K562 (cell line): ENCODE measurements at regions not wholly inside any gene's neighbourhood (a gene's known extent, or its start where the extent isn't known, plus 50 kb on each side); places are given as distances from the start of the nearest gene placed in this dataset.

Experiments used
- CBFB ChIP-seq: sonication (generic); formaldehyde crosslinking; IDR thresholded peaks from 2 replicates; pipeline ENCODE4 v1.4.0; 2020; ENCODE audit warnings: mild to moderate bottlenecking, missing genetic modification reagents
- HDAC6 ChIP-seq: IDR thresholded peaks from 2 replicates; pipeline ENCODE4 v1.6.1; 2012; ENCODE audit warnings: low read depth, mild to moderate bottlenecking, control low read depth, inconsistent platforms, low read length, moderate library complexity
- RBM39 ChIP-seq: fragments of 200-400 bp; formaldehyde crosslinking; optimal IDR thresholded peaks from 2 replicates; pipeline ENCODE3; 2018; ENCODE audit warnings: low read depth, low read length
- ZNF143 ChIP-seq: sonication (generic); formaldehyde crosslinking; IDR thresholded peaks from 2 replicates; pipeline ENCODE4 v1.9.0; 2022; ENCODE audit warnings: mild to moderate bottlenecking, missing genetic modification reagents
- ZNF232 ChIP-seq: sonication (generic); formaldehyde crosslinking; IDR thresholded peaks from 2 replicates; pipeline ENCODE4 v1.8.0; 2022; ENCODE audit warnings: mild to moderate bottlenecking, missing genetic modification reagents
- ZNF3 ChIP-seq: fragments of 250-450 bp; sonication (Bioruptor Pico); IDR thresholded peaks from 2 replicates; pipeline ENCODE4 v1.5.0; 2021; ENCODE audit warnings: mild to moderate bottlenecking, moderate library complexity
- TF ChIP-seq, protein P1 (sequence below), 3 experiments: IDR thresholded peaks in 2 of 3; conservative IDR thresholded peaks in 1 of 3; 2 replicates each; pipeline ENCODE4 v1.5.1; 2011 to 2012; ENCODE audit warnings: low read length in 3 of 3, mild to moderate bottlenecking in 3 of 3, control low read depth in 2 of 3, improper control_type of control experiment in 1 of 3, inconsistent platforms in 1 of 3, low read depth in 1 of 3, mixed read lengths in 1 of 3, moderate library complexity in 1 of 3; ENCODE audit not compliant: insufficient read depth in 2 of 3
- TF ChIP-seq, protein P2 (sequence below): sonication (generic); formaldehyde crosslinking; IDR thresholded peaks from 2 replicates; pipeline ENCODE4 v1.8.1; 2023; ENCODE audit warnings: mild to moderate bottlenecking, missing genetic modification reagents, moderate library complexity
- TF ChIP-seq, protein P3 (sequence below): fragments of 450-650 bp; IDR thresholded peaks from 2 replicates; pipeline ENCODE4 v1.6.1; 2016; ENCODE audit warnings: borderline replicate concordance

DNA sequence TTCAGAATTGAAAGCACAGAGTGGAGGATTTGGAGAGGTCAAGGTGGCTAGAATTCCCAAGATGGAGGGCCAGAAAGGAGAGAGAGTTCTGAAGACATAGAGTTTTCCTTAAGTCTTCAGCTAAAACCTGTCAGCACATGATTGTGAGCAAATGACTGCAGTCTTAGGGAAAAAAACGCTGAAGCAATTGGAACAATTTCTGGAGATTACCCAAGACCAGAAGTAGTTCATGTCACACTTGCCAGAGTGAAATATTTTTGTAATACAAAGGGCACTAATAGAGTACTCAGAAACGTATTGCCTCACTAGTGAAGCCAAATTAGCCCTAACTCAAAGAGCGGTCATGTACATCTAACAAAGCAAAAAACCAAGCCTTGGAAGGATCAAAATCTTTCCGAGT is 541.3 kb upstream of the MARCKS start:
- no peak for TF ChIP-seq ZNF3
- TF ChIP-seq, protein P1, sequence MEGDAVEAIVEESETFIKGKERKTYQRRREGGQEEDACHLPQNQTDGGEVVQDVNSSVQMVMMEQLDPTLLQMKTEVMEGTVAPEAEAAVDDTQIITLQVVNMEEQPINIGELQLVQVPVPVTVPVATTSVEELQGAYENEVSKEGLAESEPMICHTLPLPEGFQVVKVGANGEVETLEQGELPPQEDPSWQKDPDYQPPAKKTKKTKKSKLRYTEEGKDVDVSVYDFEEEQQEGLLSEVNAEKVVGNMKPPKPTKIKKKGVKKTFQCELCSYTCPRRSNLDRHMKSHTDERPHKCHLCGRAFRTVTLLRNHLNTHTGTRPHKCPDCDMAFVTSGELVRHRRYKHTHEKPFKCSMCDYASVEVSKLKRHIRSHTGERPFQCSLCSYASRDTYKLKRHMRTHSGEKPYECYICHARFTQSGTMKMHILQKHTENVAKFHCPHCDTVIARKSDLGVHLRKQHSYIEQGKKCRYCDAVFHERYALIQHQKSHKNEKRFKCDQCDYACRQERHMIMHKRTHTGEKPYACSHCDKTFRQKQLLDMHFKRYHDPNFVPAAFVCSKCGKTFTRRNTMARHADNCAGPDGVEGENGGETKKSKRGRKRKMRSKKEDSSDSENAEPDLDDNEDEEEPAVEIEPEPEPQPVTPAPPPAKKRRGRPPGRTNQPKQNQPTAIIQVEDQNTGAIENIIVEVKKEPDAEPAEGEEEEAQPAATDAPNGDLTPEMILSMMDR (IDR thresholded peaks at IDR 0.05 in 2 of 3, conservative IDR thresholded peaks at IDR 0.05 in 1 of 3; ENCODE audit: insufficient read depth in 2 of 3, low read depth in 1 of 3, low read length in 3 of 3), result no peak
- TF ChIP-seq, protein P2, sequence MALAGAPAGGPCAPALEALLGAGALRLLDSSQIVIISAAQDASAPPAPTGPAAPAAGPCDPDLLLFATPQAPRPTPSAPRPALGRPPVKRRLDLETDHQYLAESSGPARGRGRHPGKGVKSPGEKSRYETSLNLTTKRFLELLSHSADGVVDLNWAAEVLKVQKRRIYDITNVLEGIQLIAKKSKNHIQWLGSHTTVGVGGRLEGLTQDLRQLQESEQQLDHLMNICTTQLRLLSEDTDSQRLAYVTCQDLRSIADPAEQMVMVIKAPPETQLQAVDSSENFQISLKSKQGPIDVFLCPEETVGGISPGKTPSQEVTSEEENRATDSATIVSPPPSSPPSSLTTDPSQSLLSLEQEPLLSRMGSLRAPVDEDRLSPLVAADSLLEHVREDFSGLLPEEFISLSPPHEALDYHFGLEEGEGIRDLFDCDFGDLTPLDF (CRISPR knock-in tag), result no peak
- no peak for TF ChIP-seq HDAC6
- no peak for TF ChIP-seq CBFB (CRISPR knock-in tag)
- TF ChIP-seq ZNF143, result no peak
- TF ChIP-seq, protein P3, sequence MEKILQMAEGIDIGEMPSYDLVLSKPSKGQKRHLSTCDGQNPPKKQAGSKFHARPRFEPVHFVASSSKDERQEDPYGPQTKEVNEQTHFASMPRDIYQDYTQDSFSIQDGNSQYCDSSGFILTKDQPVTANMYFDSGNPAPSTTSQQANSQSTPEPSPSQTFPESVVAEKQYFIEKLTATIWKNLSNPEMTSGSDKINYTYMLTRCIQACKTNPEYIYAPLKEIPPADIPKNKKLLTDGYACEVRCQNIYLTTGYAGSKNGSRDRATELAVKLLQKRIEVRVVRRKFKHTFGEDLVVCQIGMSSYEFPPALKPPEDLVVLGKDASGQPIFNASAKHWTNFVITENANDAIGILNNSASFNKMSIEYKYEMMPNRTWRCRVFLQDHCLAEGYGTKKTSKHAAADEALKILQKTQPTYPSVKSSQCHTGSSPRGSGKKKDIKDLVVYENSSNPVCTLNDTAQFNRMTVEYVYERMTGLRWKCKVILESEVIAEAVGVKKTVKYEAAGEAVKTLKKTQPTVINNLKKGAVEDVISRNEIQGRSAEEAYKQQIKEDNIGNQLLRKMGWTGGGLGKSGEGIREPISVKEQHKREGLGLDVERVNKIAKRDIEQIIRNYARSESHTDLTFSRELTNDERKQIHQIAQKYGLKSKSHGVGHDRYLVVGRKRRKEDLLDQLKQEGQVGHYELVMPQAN, result no peak
- no peak for TF ChIP-seq RBM39
- no peak for TF ChIP-seq ZNF232 (CRISPR knock-in tag)
